ENCODE measurements at regions not wholly inside any gene's neighbourhood (a gene's known extent, or its start where the extent isn't known, plus 50 kb on each side); places are given as distances from the start of the nearest gene placed in this dataset.

GRCh38 chr2:17306219-17306618 lies 212.0 kb downstream of the RAD51AP2 start:
- H3K4me1 Mint-ChIP-seq: peaks cover 34 to 35% of the 10 kb centered on the region in 2 experiments
- no peaks in the 10 kb centered on the region for H3K79me1 ChIP-seq (ENCODE audit: insufficient read depth, low read depth, low read length, poor library complexity, severe bottlenecking)
- no peak overlapping the region for H3K14ac ChIP-seq (ENCODE audit: insufficient read depth, low read length)
- H2BK15ac ChIP-seq (ENCODE audit: low read depth, low read length): no peak overlapping the region
- H3K4me3 Mint-ChIP-seq: no peak overlapping the region
- 0 out of 5 replicates have a peak, but pooled peaks cover 0 to 2% of the 10 kb centered on the region in 2 experiments for H3K9me3 Mint-ChIP-seq
- H3K23ac ChIP-seq (ENCODE audit: insufficient read length, low read depth, low read length): no peak overlapping the region
- no peak overlapping the region for H4K91ac ChIP-seq (ENCODE audit: insufficient read length, low read depth, low read length)
- no peak overlapping the region for H2BK5ac ChIP-seq (ENCODE audit: insufficient read length, low read length)
- H3K27me3 Mint-ChIP-seq (ENCODE audit: low read depth): no peaks in the 10 kb centered on the region
- H3K4ac ChIP-seq (ENCODE audit: low read depth, low read length): no peak overlapping the region
- H3K27me3 ChIP-seq (ENCODE audit: insufficient read depth, low read length): no peaks in the 10 kb centered on the region
- peaks cover 9% of the 10 kb centered on the region; the same call in 1 of the 2 replicates for H3K4me1 ChIP-seq (ENCODE audit: insufficient read depth, low read length)
- no peak for DNase-seq
- H3K27ac ChIP-seq (ENCODE audit: insufficient read length, low read depth, low read length): no peak overlapping the region
- no peak for TF ChIP-seq CTCF (conservative IDR thresholded peaks at IDR 0.05)
- H3K36me3 Mint-ChIP-seq (ENCODE audit: insufficient read depth in 1 of 3, low read depth in 3 of 3): peaks cover 0 to 2% (median 1%) of the 10 kb centered on the region in 3 experiments; a peak in 2 of 7 replicates
- WGBS (ENCODE audit: extremely low coverage, insufficient read length, low lambda C conversion rate): no CpG with 5 or more reads among the region's 1 CpG
- H4K8ac ChIP-seq (replicated peaks; ENCODE audit: insufficient read length, low read depth, low read length): no peak overlapping the region
- H4K5ac ChIP-seq (ENCODE audit: insufficient read length, low read depth, low read length): no peak overlapping the region
- no peaks in the 10 kb centered on the region for H3K9me3 ChIP-seq (ENCODE audit: control insufficient read depth, low read depth, low read length)
- no peak overlapping the region for H3K56ac ChIP-seq (ENCODE audit: insufficient read length, low read depth, low read length)
- no peaks in the 10 kb centered on the region for H4K20me1 ChIP-seq (ENCODE audit: control insufficient read depth, insufficient read depth, insufficient read length)
- H3T11ph ChIP-seq (ENCODE audit: low read length): no peak overlapping the region
- H3K18ac ChIP-seq (ENCODE audit: insufficient read length, low read depth, low read length): no peak overlapping the region
- H2BK20ac ChIP-seq (ENCODE audit: low read depth, low read length, poor library complexity, severe bottlenecking): no peak overlapping the region
- H3K4me2 ChIP-seq (ENCODE audit: insufficient read depth, insufficient read length, low read length): no peak overlapping the region
- no peak overlapping the region for H3K27ac Mint-ChIP-seq
- no peak overlapping the region for H2BK12ac ChIP-seq (ENCODE audit: insufficient read length, low read depth, low read length)
- no peaks in the 10 kb centered on the region for H3K23me2 ChIP-seq (ENCODE audit: insufficient read length, low read depth, low read length, poor library complexity, severe bottlenecking)
- no peaks in the 10 kb centered on the region for H3K79me2 ChIP-seq (ENCODE audit: insufficient read depth, low read length)
- no peak overlapping the region for H2AK5ac ChIP-seq (ENCODE audit: insufficient read length, low read length)
- H2AFZ ChIP-seq (ENCODE audit: low read length): no peak overlapping the region
- H3K9ac ChIP-seq (ENCODE audit: extremely low read depth, insufficient read length, low read length): no peak overlapping the region
- no peak overlapping the region for H2BK120ac ChIP-seq (ENCODE audit: low read depth, low read length, poor library complexity, severe bottlenecking)

Data from H9 (cell line).